Ammon's horn (tissue), 1 donor: ENCODE measurements at regions not wholly inside any gene's neighbourhood (a gene's known extent, or its start where the extent isn't known, plus 50 kb on each side); places are given as distances from the start of the nearest gene placed in this dataset.
"Not testable (repeated sequence)": the region's sequence is repeated elsewhere in the genome, so short reads cannot be mapped to it uniquely, and the experiment has no call there.

Source experiments
- DNase-seq: peaks from one replicate; pipeline ENCODE4 v3.0.0-alpha.2; 2016; ENCODE audit warnings: low spot score

DNA sequence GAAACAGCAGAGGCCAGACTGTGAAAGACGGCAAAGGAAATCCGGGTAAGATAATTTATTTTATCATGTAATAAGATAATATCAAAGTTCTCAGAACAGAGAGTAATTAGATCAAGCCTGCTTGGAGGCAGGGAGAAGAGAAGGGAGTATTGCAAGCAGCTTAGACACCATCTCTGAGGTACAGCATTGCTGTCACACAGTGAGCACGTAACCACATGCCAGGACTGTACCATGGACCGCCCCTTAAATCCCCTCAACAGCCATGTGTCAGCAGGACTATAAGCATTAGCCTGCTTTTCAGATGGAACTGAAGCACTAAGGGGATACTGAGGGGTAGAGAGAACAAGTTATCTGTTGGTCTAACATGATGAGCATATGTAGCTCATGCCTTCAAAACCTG is 141.5 kb downstream of the C6orf118 start:
- no peak for DNase-seq

DNA sequence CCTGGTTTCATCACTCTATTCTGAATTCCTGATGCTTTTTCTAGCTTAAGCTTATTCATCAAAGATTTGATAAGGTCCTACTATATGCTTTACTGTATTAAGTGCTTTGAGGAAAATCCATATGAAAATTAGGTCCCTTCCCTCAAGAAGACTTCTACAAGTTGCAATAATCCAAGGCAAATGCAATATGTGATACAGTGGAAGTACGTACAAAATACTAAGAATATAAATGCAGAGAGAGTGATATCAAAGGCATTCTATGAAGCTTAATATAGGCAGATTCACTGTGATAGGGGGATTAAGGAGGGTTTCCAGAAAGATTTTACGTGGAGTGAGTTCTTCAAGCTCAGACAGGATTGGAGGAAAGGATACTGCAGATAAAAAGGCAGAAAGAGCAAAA is 142.1 kb downstream of the C6orf118 start:
- no peak for DNase-seq

DNA sequence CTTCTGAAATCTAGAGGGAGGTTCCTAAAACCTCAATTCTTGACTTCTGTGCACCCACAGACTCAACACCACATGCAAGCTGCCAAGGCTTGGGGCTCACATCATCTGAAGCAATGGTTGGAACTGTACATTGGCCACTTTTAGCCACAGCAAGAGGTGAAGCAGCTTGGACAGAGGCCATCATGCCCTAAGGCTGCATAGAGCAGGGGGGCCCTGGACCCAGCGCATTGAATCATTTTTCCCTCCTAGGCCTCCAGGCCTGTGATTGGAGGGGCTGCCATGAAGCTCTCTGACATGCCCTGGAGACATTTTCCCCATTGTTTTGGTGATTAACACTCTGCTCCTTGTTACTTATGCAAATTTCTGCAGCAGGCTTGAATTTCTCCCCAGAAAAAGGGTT is 145.9 kb downstream of the C6orf118 start:
- no peak for DNase-seq

- DNase-seq, result peak; percentile 53
These were observed 149.9 kb downstream of the C6orf118 start for GRCh38 chr6:165159460-165159859.

DNA sequence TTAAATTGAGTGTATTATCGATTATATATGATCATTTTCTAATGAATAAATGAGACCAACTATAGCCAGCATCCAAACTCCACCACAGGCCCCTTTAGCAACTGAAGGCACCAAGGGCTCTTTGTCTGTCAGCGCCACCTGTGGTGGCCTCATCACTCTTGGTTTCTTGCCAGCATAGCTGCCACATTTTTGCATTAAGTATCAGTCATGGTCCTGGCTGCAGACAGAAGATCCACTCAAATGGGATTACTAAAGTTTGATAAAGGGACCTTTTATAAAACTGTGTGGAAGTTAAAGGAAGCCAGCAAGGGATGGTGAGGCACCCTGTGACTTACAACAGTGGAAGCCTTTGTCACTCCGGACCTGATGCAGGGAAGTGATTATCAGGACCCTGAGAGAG is 162.9 kb downstream of the C6orf118 start:
- peak; percentile 40 for DNase-seq

- DNase-seq, result no peak
These were observed 173.5 kb downstream of the C6orf118 start for GRCh38 chr6:165135889-165136288.

GRCh38 chr6:165129086-165129485 is 180.3 kb downstream of the C6orf118 start:
- peak; percentile 7 for DNase-seq

DNA sequence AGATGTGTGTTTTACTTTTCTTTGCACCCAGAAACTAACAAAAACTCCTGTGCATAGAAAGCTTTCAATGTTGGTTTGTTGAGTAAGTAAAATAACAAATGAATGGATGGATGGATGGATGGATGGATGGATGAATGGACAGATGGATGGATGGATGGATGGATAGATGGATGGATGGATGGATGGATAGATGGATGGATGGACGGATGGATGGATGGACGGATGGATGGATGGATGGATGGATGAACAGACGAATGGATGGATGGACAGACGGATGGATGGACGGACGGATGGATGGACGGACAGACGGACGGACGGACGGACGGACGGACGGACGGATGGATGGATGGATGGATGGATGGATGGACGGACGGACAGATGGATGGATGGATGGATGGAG is 181.7 kb downstream of the C6orf118 start:
- not testable (repeated sequence) for DNase-seq

DNA sequence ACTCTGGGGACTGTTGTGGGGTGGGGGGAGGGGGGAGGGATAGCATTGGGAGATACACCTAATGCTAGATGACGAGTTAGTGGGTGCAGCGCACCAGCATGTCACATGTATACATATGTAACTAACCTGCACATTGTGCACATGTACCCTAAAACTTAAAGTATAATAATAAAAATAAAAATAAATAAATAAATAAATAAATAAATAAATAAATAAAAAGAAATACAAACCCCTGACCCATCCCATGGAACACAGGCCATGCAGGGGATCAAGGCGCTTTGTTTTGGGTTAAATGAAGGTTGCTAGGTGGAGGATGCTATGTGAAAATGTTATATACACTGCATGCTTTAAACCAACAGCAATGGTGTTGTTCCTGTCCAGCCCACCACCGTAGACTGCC is 184.7 kb downstream of the C6orf118 start:
- not testable (repeated sequence) for DNase-seq

- DNase-seq, result no peak
These were observed 190.0 kb downstream of the C6orf118 start for GRCh38 chr6:165119231-165120020.

GRCh38 chr6:165118736-165119135 is 190.7 kb downstream of the C6orf118 start:
- DNase-seq, result no peak

- no peak for DNase-seq
These were observed 191.6 kb downstream of the C6orf118 start for GRCh38 chr6:165117806-165118205.

- DNase-seq, result no peak
These were observed 192.3 kb downstream of the C6orf118 start for GRCh38 chr6:165117121-165117520.

DNA sequence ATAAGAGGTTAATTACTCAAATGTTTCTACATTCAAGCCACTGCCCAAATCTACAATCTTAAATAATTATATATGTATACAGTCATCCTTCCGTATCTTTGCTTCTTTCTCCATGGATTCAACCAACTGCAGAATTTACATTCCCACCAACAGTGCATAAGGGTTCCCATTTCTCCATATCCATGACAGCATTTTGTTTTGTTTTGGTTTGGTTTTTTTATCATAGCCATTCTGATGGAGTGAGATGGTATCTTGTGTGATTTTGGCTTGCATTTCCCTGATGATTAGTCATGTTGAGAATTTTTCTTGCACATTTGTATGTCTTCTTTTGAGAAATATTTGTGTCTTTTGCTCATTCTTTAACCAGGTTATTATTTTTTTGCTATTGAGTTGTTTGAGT is 198.5 kb downstream of the C6orf118 start:
- DNase-seq, result no peak

- DNase-seq, result no peak
These were observed 200.4 kb downstream of the C6orf118 start for GRCh38 chr6:165109011-165109410.

- no peak for DNase-seq
These were observed 203.1 kb downstream of the C6orf118 start for GRCh38 chr6:165106261-165106660.

DNA sequence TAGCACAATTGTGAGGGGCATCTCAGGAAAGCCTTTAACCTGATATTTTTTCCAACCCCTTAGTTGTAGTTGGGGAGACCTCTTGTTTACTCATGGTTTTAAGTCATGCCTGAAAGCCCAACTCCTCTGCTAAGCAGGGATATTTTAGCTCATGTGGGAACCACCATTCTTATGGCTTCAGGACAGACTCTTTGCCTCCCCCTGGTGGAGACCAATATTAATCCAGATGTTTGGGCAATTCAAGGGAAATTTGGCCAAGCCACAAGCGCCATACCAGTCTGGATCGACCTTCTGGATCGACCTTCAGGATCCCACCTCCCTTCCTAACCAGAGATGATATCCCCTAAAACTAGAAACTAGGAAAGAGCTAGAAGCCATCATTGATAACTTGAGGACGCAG is 211.2 kb downstream of the C6orf118 start:
- no peak for DNase-seq

- DNase-seq, result no peak
These were observed 212.5 kb downstream of the C6orf118 start for GRCh38 chr6:165096868-165097267.

DNA sequence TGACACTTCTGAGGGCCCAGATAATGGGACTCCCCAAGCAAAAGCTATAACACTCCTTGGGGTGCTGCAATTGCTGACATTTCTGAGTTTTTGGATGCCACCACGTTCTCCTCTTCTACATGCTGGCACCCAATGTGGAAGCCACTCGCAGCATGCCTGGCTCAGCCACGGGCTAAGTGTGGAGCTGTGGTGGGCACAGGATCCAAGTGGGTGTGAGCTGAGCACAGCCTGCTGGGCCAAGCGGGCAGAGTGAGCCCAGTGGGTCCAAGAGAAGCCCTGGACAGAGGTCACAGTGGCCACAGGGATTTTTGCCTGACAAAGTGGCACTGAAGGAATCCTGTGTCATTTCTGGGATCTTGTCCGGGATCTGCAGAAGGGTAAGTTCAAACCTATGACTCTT is 213.2 kb downstream of the C6orf118 start:
- no peak for DNase-seq

DNA sequence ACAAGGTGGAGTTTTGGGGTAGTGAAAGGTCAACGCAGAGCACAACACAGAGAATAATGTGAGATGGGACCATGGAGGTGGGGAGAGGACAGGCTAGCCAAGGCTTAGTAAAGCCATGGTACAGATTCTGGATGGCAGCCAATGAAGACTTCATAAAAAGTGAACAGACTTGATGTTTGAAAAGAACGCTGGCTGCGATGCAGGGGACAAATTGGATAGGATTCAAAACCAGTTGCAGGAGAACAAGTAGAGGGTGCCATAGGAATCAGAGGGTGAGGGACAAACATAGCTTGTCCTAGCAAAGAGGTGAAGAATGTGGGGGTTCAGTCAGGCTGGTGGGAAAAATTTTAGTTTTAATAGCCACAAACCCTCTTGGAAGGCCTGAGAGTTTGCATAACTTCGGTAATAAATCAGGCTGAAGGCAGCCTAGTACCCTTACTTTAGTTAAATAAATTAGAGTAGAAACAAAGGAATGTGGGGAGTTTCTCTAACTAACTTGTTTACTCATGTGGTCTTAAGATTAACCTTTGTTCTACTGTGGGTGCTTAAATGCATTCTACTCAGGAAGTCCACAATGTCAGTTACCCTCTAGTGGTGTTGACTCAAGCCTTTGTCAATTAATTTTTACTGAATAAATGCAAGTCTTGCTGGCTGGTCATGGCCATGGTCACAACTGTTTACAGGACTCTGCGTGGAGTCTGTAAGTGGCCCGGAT is 216.4 kb downstream of the C6orf118 start:
- DNase-seq, result no peak

- no peak for DNase-seq
These were observed 218.2 kb downstream of the C6orf118 start for GRCh38 chr6:165091121-165091785.

DNA sequence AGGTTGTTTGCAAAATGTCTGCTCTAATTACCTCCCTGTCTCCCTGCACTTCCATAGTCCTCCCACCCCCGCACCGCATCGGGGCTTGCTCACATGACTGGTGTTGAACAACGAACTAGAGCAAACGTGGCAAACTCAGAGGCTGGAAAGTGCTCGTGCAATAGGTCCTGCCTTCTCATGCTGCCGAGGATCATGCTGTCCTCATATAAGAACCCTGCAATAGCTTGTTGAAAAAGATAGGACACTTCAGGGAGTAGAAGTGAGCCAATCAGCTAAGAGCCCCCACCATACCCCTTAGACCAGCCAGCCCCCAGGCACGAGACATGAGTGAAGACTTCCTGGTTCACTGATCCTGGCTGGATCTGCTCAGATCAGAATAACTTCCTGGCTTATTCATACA is 219.2 kb downstream of the C6orf118 start:
- DNase-seq, result no peak

- DNase-seq, result no peak
These were observed 222.6 kb downstream of the C6orf118 start for GRCh38 chr6:165086814-165087213.
